ENCODE measurements at regions not wholly inside any gene's neighbourhood (a gene's known extent, or its start where the extent isn't known, plus 50 kb on each side); places are given as distances from the start of the nearest gene placed in this dataset.

DNA sequence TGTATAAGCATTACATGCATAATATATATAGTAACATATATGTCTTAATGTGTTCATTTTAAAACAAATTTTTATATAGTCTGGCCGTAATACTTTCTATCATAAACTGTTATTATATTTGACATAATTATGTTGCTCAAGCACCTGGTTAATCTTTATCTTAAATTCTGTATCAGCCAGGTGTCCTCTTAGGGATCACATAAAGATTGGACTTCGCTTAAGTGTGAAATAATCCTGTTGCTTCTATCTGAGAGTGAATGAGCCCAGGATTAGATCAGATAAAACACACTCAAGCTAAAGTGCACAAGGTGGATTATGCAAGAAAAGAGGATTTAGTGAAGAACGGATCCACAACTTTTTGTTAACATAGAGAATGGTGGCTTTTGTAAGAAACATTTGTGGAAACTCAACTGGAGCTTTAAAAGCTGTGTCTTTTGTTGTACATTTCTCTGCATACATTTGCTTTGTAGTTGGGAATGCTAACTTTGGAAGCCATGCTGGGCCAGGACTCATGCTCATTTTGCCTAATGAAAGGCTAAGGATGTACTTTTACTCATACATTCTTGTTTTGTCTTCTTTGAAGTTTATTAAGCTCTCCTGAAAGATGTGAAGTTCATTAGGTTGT, 437.8 kb downstream of the ZIC1 start:
- WGBS, 4 donors, result 83 to 92% (median 85%) methylated on average over 3 of the region's 3 CpGs
- Histone ChIP-seq H3K4me1 (no peaks in the 10 kb centered on the region), H3K27me3 (no peaks in the 10 kb centered on the region), H3K9me3 (no peaks in the 10 kb centered on the region), H3K27ac (no peak overlapping the region), H3K36me3 (no peaks in the 10 kb centered on the region), H3K4me3 (no peak overlapping the region)
- no peak for TF ChIP-seq POLR2A (IDR thresholded peaks at IDR 0.05)
- TF ChIP-seq, protein P1, sequence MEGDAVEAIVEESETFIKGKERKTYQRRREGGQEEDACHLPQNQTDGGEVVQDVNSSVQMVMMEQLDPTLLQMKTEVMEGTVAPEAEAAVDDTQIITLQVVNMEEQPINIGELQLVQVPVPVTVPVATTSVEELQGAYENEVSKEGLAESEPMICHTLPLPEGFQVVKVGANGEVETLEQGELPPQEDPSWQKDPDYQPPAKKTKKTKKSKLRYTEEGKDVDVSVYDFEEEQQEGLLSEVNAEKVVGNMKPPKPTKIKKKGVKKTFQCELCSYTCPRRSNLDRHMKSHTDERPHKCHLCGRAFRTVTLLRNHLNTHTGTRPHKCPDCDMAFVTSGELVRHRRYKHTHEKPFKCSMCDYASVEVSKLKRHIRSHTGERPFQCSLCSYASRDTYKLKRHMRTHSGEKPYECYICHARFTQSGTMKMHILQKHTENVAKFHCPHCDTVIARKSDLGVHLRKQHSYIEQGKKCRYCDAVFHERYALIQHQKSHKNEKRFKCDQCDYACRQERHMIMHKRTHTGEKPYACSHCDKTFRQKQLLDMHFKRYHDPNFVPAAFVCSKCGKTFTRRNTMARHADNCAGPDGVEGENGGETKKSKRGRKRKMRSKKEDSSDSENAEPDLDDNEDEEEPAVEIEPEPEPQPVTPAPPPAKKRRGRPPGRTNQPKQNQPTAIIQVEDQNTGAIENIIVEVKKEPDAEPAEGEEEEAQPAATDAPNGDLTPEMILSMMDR (IDR thresholded peaks at IDR 0.05), result no peak
- DNase-seq (no peak), ATAC-seq (no peak)
- intact Hi-C loops (cut with DNase I), result no loop called here

DNA sequence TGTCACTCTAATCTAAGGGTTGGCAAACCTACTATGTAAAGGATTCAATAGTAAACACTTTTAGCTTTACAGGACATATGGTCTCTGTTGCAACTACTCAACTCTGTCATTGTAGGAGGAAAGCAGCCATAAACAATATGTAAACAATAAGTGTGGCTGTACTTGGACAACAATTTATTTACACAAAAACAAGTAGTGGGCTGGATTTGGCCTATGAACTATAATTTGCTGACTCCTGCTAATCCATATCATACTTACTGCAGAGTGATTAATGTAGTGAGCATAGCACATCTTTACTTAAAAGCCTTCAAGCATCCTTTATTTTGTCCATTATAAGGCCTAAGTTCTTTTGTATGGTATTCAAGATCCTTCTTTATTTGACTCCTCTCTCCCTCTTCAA, 441.9 kb downstream of the ZIC1 start:
- H3K4me3 ChIP-seq, result no peak overlapping the region

DNA sequence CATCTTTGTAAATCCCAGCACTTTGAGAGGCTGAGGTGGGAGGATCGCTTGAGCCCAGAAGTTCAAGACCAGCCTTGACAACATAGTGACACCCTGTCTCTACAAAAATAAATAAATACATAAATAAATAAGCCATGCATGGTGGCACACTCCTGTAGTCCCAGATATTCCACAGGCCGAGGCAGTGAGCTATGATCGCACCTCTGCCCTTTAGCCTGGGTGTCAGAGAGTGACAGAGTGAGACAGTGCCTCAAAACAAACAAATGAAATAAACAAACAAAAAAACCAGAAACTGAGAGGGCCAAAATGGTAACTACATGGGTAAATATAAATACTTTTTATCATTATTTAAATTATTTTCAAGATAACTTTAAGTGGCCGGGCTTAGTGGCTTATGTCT, 445.4 kb downstream of the ZIC1 start:
- Histone ChIP-seq H3K4me1 (no peaks in the 10 kb centered on the region), H3K27me3 (no peaks in the 10 kb centered on the region), H3K4me3 (no peak overlapping the region), H3K9me3 (no peaks in the 10 kb centered on the region), H3K36me3 (no peaks in the 10 kb centered on the region), H3K27ac (no peak overlapping the region)
- ATAC-seq (no peak), DNase-seq (no peak)
- TF ChIP-seq POLR2A (IDR thresholded peaks at IDR 0.05), result no peak
- TF ChIP-seq, protein P1 (IDR thresholded peaks at IDR 0.05), result no peak
- WGBS, 4 donors, result 83 to 91% (median 87%) methylated on average over 4 of the region's 4 CpGs
- intact Hi-C loops (cut with DNase I), result no loop called here

More for the DNA sequence above, 441.9 kb downstream of the ZIC1 start:
- H3K27ac ChIP-seq, result no peak overlapping the region
- no peaks in the 10 kb centered on the region for H3K9me3 ChIP-seq
- no peak for ATAC-seq
- intact Hi-C loops (cut with DNase I), result no loop called here
- no peak for DNase-seq
- no peaks in the 10 kb centered on the region for H3K27me3 ChIP-seq
- no peaks in the 10 kb centered on the region for H3K36me3 ChIP-seq
- TF ChIP-seq, protein P1 (IDR thresholded peaks at IDR 0.05), result no peak
- TF ChIP-seq POLR2A (IDR thresholded peaks at IDR 0.05), result no peak
- no peaks in the 10 kb centered on the region for H3K4me1 ChIP-seq

DNA sequence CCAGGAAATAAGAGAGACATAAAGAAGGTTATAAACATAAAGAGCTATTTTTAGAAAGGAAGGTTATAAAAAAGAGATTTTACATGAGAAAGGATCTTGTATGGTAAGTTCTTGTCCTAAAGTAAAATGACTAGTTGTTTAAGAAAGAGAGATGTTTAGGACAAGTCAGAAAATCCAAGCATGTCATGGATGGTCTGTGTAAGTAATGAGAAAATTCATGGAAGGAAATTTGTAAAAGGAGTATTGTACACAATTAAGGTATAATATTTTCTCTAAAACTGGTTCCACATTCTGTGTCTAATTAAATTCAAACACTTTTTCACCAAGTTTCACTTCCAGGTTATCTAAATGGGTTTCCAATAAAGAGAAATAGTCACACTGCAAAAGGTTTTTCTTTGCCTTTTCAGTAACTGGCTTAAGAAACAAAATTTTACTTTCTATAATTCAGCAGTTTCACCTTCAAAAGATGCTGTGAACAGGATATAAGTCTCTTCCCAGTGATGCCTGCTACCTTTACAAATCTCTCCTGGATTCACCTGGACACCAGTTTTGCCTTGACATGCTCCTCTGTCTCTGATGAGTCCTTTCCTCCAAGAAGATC, 455.7 kb downstream of the ZIC1 start:
- no peaks in the 10 kb centered on the region for H3K27me3 ChIP-seq
- ATAC-seq (no peak), DNase-seq (no peak)
- no peaks in the 10 kb centered on the region for H3K4me1 ChIP-seq
- intact Hi-C loops (cut with DNase I), result no loop called here
- TF ChIP-seq, protein P1 (IDR thresholded peaks at IDR 0.05), result no peak
- peaks cover 0 to 30% (median 12%) of the 10 kb centered on the region in 12 donors for H3K9me3 ChIP-seq
- H3K4me3 ChIP-seq, result no peak overlapping the region
- H3K36me3 ChIP-seq, result no peaks in the 10 kb centered on the region
- no peak overlapping the region for H3K27ac ChIP-seq
